GM12873 (cell line): ENCODE measurements at regions not wholly inside any gene's neighbourhood (a gene's known extent, or its start where the extent isn't known, plus 50 kb on each side); places are given as distances from the start of the nearest gene placed in this dataset.
A peak's percentile ranks its signal among the peaks of the same experiment; 100 is the strongest.

Source experiments
- CTCF ChIP-seq: IDR thresholded peaks from 2 replicates; pipeline ENCODE4 v1.5.1; 2012; ENCODE audit warnings: low read depth, mild to moderate bottlenecking, moderate library complexity, low read length, control low read depth; ENCODE audit not compliant: insufficient read depth; ENCODE audit errors: missing control alignments

DNA sequence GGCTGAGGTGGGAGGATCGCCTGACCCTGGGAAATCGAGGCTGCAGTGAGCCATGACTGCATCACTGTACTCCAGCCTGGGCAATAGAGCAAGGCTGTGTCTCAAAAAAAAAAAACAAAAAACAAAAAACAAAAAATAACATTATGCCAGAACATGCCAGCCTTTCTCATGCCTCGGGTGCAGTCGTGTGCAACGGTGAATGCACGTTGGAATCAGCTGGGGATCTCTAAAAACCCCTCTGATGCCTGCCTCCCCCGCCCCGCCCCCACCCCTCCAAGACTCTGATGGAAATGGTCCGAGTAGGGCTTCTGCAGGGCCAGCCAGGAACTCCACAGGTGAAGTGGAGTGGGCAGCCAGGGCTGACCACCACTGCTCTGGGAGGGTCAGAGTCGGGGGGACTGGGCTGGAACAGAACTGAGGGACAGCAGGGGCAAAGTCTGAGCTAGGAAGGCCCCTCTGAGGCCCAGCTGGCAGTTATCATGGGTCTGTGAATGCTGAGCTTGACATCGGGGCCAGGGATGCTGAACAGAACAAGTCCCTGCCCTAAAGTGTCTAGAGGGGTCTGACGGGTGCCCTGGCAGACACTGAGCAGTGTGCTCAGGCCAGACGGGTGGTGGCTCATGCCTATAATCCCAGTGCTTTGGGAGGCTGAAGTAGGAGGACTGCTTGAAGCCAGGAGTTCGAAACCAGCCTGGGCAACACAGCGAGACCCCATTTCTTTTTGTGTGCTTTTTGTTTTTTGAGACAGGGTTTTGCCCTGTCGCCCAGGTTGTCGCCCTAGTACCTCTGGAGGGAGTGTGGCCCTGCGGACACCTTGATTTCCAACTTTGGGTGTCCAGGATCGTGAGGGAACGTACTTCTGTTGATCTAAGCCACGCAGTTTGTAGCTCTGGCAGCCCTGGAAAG is 193.4 kb upstream of the GSE1 start:
- no peak for TF ChIP-seq CTCF

- peak; percentile 99 for TF ChIP-seq CTCF
These were observed 192.4 kb upstream of the GSE1 start for GRCh38 chr16:85420501-85421337.

GRCh38 chr16:85421338-85422195 is 191.6 kb upstream of the GSE1 start:
- TF ChIP-seq CTCF, result no peak

DNA sequence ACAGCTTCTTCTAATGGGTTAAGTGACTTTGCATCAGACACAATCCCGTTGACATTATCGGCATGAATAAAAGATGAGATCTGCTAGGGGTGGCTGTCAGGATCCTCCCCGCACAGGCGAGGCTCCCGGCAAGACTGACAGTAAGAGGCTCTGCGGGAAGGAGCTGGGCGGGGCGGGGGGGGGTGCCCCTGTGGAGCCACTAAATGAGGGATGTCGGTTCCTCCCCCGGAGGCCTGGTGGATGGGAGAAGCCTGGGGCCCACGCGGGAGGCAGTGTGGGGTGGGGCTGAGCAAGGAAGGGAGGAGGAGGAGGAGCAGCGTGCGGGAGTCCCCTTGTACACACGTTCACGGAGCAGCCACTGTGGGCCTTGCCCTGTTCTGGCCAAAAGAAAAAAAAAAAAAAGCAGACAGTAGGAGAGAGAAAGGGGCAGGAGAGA is 190.9 kb upstream of the GSE1 start:
- no peak for TF ChIP-seq CTCF

- no peak for TF ChIP-seq CTCF
These were observed 190.2 kb upstream of the GSE1 start for GRCh38 chr16:85422632-85423550.

GRCh38 chr16:85423631-85424030 is 189.5 kb upstream of the GSE1 start:
- TF ChIP-seq CTCF, result no peak
